Embryonic facial prominence (tissue), 1 donor: ENCODE measurements at regions not wholly inside any gene's neighbourhood (a gene's known extent, or its start where the extent isn't known, plus 50 kb on each side); places are given as distances from the start of the nearest gene placed in this dataset.

Experiments
- DNase-seq: peaks from one replicate; pipeline ENCODE4 v3.0.0-alpha.2; 2016; ENCODE audit errors: extremely low spot score

- DNase-seq, result no peak
Observed at GRCh38 chr13:33746867-33747266, 71.1 kb upstream of the RFC3 start.

DNA sequence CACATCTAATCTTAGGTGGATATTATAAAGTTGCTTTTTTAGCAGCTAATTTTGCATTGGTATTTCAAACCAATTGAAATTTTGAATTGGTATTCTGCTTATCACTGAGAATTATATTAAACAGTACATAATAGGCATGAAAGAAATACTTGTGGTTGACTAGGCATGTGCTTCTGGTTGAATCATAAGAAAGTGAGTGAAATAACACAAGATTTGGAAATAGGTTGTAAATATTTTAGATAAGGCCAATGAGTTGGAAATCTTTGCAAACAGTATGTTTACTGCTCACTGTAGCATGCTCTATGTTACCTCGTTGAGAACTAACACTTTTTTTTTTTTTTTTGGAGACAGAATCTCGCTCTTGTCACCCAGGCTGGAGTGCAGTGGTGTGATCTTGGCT lies 66.8 kb upstream of the RFC3 start:
- no peak for DNase-seq

GRCh38 chr13:33752094-33752493 lies 65.9 kb upstream of the RFC3 start:
- DNase-seq, result no peak

GRCh38 chr13:33752597-33752996 lies 65.4 kb upstream of the RFC3 start:
- no peak for DNase-seq

- no peak for DNase-seq
Observed at GRCh38 chr13:33756929-33757328, 61.0 kb upstream of the RFC3 start.

DNA sequence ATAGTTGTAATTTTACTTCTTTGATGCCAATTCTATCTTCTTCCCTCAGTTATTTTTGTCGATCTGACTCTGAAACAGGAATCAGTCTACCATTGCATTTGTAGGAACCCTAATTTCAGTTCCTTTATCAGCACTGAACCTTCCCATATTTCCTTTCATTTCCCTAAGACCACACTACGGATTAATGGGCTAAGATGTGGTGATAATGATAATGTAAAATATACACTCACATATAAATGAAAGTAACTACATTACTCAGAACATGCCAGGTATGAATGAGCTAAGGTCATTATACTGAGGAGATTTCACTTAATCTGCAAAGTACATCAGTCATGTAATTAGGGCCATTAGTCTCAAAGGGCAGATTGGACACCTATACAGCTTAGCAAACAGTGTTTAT lies 60.2 kb upstream of the RFC3 start:
- DNase-seq, result no peak

DNA sequence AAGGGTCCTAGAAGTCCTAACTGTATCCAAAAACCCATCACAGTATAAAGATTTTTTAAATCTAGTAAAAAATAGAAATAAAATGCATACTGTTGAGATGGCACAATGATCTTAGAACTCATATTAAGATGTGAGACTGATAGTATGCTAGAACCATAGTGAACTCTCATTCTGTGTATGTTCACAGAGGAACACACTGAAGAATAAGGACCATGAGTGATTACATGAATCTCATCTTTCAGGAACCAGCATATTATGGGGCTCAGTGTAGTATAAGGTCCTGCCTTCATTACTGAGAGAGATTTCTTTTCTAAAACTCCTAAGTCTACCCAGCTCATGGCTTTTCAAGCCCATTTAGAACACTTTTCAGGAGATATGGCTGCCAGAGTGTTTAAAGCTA lies 59.8 kb upstream of the RFC3 start:
- no peak for DNase-seq

GRCh38 chr13:33761740-33762139 lies 56.2 kb upstream of the RFC3 start:
- DNase-seq, result no peak

- no peak for DNase-seq
Observed at GRCh38 chr13:33763021-33763420, 54.9 kb upstream of the RFC3 start.

DNA sequence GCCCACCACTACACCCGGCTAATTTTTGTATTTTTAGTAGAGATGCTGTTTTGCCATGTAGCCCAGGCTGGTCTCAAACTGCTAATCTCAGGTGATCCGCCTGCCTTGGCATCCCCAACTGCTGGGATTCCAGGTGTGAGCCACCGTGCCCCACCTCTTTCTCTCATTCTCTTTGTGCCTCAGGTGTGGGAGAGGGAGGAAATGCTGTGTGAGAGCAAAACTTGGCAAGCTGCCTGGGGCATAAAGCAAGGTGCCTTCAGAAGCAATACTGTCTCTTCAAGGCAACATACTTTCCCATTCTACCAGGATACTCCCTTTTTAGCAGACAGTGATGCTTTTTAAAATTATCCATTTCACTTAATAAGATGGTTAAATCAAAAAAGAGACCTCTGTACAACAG lies 53.2 kb upstream of the RFC3 start:
- DNase-seq, result no peak

- DNase-seq, result no peak
Observed at GRCh38 chr13:33766329-33767123, 51.4 kb upstream of the RFC3 start.

DNA sequence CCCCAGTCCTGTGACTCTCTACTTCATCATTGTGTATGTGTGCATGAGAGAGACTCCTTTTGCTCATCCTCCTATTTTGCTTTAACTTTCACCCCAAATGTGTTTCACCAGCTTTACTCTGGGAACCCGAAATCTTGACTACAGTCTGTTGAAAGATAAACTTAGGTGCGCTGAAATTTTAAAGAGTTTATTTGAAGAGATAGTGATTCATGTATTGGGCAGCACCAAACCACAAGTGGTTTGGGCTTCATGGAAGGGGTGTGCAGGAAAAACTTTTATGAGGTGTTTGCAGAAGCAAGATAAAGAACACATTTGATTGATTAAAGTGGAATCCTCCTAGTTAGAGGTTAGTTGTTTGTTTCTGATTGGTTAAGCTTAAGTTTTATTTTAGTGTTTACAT lies 50.8 kb upstream of the RFC3 start:
- DNase-seq, result no peak
